Keratinocyte (primary cell): ENCODE measurements at regions not wholly inside any gene's neighbourhood (a gene's known extent, or its start where the extent isn't known, plus 50 kb on each side); places are given as distances from the start of the nearest gene placed in this dataset.
A peak's percentile ranks its signal among the peaks of the same experiment; 100 is the strongest.

Experiments used
- DNase-seq: peaks from one replicate; pipeline ENCODE4 v3.0.0-alpha.2; 2011; ENCODE audit warnings: low read depth, missing footprints, low spot score
- FAIRE-seq: peaks from 2 replicates; lab custom pipeline; 2011; peaks lifted over from hg19 to GRCh38; lab: Jason Lieb, UNC
- H2AFZ ChIP-seq: 2 replicates; pipeline ENCODE4 v1.6.0; 2012; ENCODE audit warnings: low read length, control low read depth, inconsistent platforms; ENCODE audit not compliant: control insufficient read depth
- H3K27ac ChIP-seq: 2 replicates; pipeline ENCODE4 v1.5.1; 2011; ENCODE audit warnings: low read length; ENCODE audit not compliant: control insufficient read depth, insufficient read depth
- H3K27me3 ChIP-seq: 3 replicates; pipeline ENCODE4 v1.6.0; 2011; ENCODE audit warnings: low read length; ENCODE audit not compliant: control insufficient read depth, insufficient read depth; ENCODE audit errors: extremely low read depth
- H3K36me3 ChIP-seq, 2 experiments: 2 replicates in 1 of 2; 3 replicates in 1 of 2; pipeline ENCODE4 v1.5.1; 2011; ENCODE audit warnings: low read length in 2 of 2, mild to moderate bottlenecking in 1 of 2; ENCODE audit not compliant: control insufficient read depth in 2 of 2, insufficient read depth in 2 of 2; ENCODE audit errors: extremely low read depth in 1 of 2
- H3K4me1 ChIP-seq: 3 replicates; pipeline ENCODE4 v1.5.1; 2011; ENCODE audit warnings: low read length; ENCODE audit not compliant: control insufficient read depth, insufficient read depth; ENCODE audit errors: extremely low read depth
- H3K4me2 ChIP-seq: 3 replicates; pipeline ENCODE4 v1.6.0; 2011; ENCODE audit warnings: low read depth, low read length; ENCODE audit not compliant: control insufficient read depth, insufficient read depth; ENCODE audit errors: extremely low read depth
- H3K4me3 ChIP-seq, 3 experiments: fragments of 200-600 bp in 1 of 3; sonication (generic) in 1 of 3; 2 replicates in 2 of 3; 3 replicates in 1 of 3; pipeline ENCODE4 v1.5.1; 2011 to 2016; ENCODE audit warnings: low read length in 3 of 3, mild to moderate bottlenecking in 3 of 3, control low read depth in 2 of 3, inconsistent platforms in 1 of 3, low read depth in 1 of 3, mixed read lengths in 1 of 3, mixed run types in 1 of 3, moderate library complexity in 1 of 3; ENCODE audit not compliant: control insufficient read depth in 2 of 3, insufficient read depth in 2 of 3; ENCODE audit errors: extremely low read depth in 1 of 3
- H3K79me2 ChIP-seq: 2 replicates; pipeline ENCODE4 v1.6.0; 2012; ENCODE audit warnings: low read length; ENCODE audit not compliant: control insufficient read depth, insufficient read depth
- H3K9ac ChIP-seq: 3 replicates; pipeline ENCODE4 v1.6.0; 2011; ENCODE audit warnings: low read length; ENCODE audit not compliant: control insufficient read depth, insufficient read depth; ENCODE audit errors: extremely low read depth
- H3K9me1 ChIP-seq: 3 replicates; pipeline ENCODE4 v1.6.0; 2011; ENCODE audit warnings: low read length; ENCODE audit not compliant: control insufficient read depth, insufficient read depth; ENCODE audit errors: extremely low read depth
- H3K9me3 ChIP-seq: 2 replicates; pipeline ENCODE4 v1.5.1; 2012; ENCODE audit warnings: low read depth, low read length; ENCODE audit not compliant: control insufficient read depth
- H4K20me1 ChIP-seq: 3 replicates; pipeline ENCODE4 v1.6.0; 2011; ENCODE audit warnings: low read length; ENCODE audit not compliant: control insufficient read depth, insufficient read depth; ENCODE audit errors: extremely low read depth
- CTCF ChIP-seq, 3 experiments: IDR thresholded peaks in 1 of 3; conservative IDR thresholded peaks in 1 of 3; optimal IDR thresholded peaks in 1 of 3; 2 replicates in 2 of 3; 3 replicates in 1 of 3; pipeline versions ENCODE3 to v1.5.1; 2011; ENCODE audit warnings: low read length in 3 of 3, mild to moderate bottlenecking in 3 of 3, moderate library complexity in 2 of 3, control low read depth in 1 of 3, inconsistent platforms in 1 of 3; ENCODE audit not compliant: insufficient read depth in 2 of 3; ENCODE audit errors: extremely low read depth in 1 of 3
- EZH2 ChIP-seq: IDR thresholded peaks from one replicate; pipeline ENCODE4 v1.6.1; 2012; ENCODE audit warnings: inconsistent platforms, mild to moderate bottlenecking, low read length, moderate library complexity
- dilution Hi-C: fragments of 300-500 bp; cut with MboI; formaldehyde crosslinking; loops from one replicate; pipeline ENCODE4 v1.7.0; 2020; ENCODE audit warnings: low sequenced_read_pairs; ENCODE audit not compliant: extremely low pct_ligation_motif_present

- H4K20me1 ChIP-seq: no peaks in the 10 kb centered on the region
- peaks cover 18% of the 10 kb centered on the region for H3K4me1 ChIP-seq
- peaks cover 17% of the 10 kb centered on the region for H3K27me3 ChIP-seq
- H3K4me2 ChIP-seq: no peak overlapping the region
- no peak overlapping the region for H3K9ac ChIP-seq
- DNase-seq (no peak), FAIRE-seq (no peak)
- H3K27ac ChIP-seq: no peak overlapping the region
- TF ChIP-seq EZH2 (no peak), CTCF (optimal IDR thresholded peaks at IDR 0.05 in 1 of 3, IDR thresholded peaks at IDR 0.05 in 1 of 3, conservative IDR thresholded peaks at IDR 0.05 in 1 of 3; ENCODE audit: extremely low read depth in 1 of 3, insufficient read depth in 2 of 3, low read length in 3 of 3) (no peak)
- H3K79me2 ChIP-seq: no peaks in the 10 kb centered on the region
- no peak overlapping the region for H3K4me3 ChIP-seq
- dilution Hi-C loops: no loop called here
- no peaks in the 10 kb centered on the region for H3K36me3 ChIP-seq
- H3K9me1 ChIP-seq: no peaks in the 10 kb centered on the region
- no peaks in the 10 kb centered on the region for H3K9me3 ChIP-seq
- no peak overlapping the region for H2AFZ ChIP-seq
Measured at GRCh38 chr2:9777081-9777480, 66.2 kb upstream of the TAF1B start.

GRCh38 chr2:9778012-9778411 lies 65.3 kb upstream of the TAF1B start:
- Histone ChIP-seq H3K36me3 (no peaks in the 10 kb centered on the region), H4K20me1 (no peaks in the 10 kb centered on the region), H3K4me2 (no peak overlapping the region), H3K9ac (no peak overlapping the region), H3K27ac (no peak overlapping the region), H3K4me1 (peaks cover 27% of the 10 kb centered on the region), H3K27me3 (peaks cover 11% of the 10 kb centered on the region), H3K4me3 (no peak overlapping the region), H3K9me1 (no peaks in the 10 kb centered on the region), H3K9me3 (no peaks in the 10 kb centered on the region), H3K79me2 (no peaks in the 10 kb centered on the region), H2AFZ (no peak overlapping the region)
- DNase-seq: no peak
- no peak for TF ChIP-seq EZH2
- TF ChIP-seq CTCF (optimal IDR thresholded peaks at IDR 0.05 in 1 of 3, IDR thresholded peaks at IDR 0.05 in 1 of 3, conservative IDR thresholded peaks at IDR 0.05 in 1 of 3; ENCODE audit: extremely low read depth in 1 of 3, insufficient read depth in 2 of 3, low read length in 3 of 3): peak in 2 of 3 experiments; percentile 66 to 87
- dilution Hi-C loops: no loop called here
- peak; percentile 68 for FAIRE-seq
